ENCODE measurements at regions not wholly inside any gene's neighbourhood (a gene's known extent, or its start where the extent isn't known, plus 50 kb on each side); places are given as distances from the start of the nearest gene placed in this dataset.
"Not testable (repeated sequence)": the region's sequence is repeated elsewhere in the genome, so short reads cannot be mapped to it uniquely, and the experiment has no call there.

GRCh38 chr13:71382285-71382684 is 484.7 kb downstream of the DACH1 start:
- no peak for DNase-seq

GRCh38 chr13:71380191-71380590 is 486.8 kb downstream of the DACH1 start:
- no peak for DNase-seq

- DNase-seq = peak; percentile 11
These were observed 487.8 kb downstream of the DACH1 start for GRCh38 chr13:71378961-71379905.

GRCh38 chr13:71374471-71375049 is 492.4 kb downstream of the DACH1 start:
- DNase-seq = no peak

DNA sequence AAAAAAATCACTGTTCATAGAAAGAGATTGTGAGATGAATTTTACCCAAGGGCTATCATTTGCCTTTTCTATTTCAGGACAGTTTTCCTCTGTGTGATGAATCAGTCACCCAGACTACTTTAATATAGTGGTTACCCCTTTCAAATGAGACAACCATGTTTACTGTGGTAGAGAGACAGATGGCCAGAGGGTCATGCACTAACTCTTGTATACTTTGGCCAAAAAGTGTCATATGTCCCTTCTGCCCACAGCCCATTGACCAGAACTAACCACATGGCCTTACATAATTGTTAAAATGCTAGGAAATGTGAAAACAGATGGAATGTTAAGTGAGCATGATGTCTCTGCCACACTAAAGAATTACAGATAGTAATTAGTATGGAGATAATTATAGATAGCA is 498.7 kb downstream of the DACH1 start:
- DNase-seq = no peak

DNA sequence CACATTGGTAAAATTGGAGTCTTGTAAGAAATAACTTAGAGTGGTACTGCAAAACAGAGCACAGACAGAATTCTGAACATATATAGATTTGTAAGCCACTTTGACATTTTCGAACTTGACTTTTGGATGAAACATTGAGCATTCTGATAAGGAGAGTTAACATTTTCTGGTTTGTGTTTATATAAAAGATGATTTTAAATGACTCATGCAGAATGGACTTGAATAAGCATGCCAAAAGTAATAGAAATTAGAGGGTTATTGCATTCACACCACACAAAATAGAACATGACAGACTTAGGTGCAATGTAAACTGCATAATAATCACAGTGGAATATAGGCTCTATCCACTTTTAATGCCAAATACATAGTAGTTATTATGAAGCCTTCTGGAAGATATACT is 507.0 kb downstream of the DACH1 start:
- DNase-seq = no peak

DNA sequence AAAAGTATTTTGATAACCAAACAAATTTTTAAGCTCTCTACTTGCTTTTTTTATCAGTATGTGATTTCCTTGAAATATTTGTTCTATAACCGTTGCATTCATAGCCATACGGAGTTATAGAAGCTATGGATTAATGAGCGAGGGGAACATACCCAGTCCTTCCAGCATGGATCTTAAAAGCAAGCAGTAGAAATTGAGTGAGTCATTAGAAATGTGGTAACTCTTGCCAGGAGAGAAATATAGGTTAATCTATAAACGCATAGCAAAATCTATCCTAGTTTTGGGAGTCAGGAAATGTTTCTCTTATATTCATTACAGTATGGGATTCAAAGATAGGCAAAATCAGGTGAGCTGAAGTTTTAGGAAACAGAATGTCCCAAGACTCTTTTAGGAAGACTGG is 507.4 kb downstream of the DACH1 start:
- no peak for DNase-seq

DNA sequence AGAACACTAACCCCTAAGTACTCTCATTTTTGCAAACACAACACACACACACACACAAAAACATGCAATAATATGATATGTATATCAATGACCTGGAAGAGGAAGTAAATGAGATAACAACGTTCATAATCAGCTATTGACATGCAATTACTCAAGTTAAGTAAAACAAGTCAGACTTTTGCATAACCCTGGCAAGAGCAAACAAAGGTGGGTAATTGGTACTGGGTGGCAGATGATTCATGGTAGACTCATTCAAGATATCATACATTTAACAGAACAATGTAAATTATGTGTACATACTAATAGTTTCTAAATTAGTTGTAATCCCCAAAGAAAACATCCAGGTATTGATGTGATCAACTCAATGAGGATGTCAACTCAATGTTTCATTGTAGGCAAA is 508.8 kb downstream of the DACH1 start:
- no peak for DNase-seq

DNA sequence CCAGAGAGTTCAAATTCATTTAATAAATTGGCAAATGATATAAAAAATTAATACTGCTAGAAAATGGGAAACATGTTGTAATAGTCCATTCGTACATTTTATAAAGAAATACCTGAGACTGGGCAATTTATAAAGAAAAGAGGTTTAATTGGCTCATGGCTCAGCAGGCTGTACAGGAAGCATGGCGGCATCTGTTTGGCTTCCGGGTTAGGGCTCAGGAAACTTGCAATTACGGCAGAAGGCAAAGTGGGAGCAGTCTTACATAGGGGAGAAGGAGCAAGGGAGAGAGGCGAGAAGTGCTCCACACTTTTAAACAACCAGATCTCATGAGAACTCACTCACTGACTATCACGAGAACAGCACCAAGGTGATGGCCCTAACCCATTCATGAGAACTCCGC is 512.0 kb downstream of the DACH1 start:
- DNase-seq = no peak

DNA sequence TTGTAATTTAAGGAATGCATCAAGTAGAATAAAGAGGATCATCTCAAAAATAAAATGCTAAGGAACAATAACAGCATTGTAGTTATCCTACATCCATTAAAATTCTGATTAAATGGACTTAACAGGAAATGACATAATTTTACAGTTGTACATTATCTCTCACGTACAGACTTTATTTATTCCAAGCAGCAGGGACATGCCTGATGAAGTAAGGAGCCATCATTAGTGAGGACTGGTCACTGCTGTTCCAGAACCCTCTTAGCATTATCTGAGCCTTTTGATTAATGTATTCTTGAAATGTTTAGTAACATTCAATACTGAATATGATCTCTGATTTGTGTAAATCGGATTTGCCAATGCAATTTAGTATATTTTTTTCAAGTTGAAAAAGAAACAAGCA is 516.1 kb downstream of the DACH1 start:
- DNase-seq = no peak

GRCh38 chr13:71345856-71346255 is 521.1 kb downstream of the DACH1 start:
- DNase-seq = not testable (repeated sequence)

DNA sequence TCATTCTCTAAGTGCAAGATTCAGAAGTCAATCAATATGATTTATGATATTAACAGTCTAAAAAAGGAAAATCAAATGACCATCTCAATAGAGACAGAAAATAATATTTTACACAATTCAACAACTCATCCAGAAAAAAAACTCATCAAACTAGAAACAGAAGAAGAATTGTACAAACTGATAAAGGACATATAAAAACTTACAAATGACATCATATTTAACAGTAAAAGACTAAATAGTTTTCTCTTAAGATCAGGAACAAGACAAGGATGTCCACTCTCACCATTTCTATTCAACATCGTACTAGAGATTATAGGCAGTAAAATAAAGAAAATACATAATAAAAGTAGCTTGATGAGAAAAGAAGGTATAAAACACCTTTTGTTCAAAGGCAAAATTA is 527.3 kb downstream of the DACH1 start:
- DNase-seq = no peak

DNA sequence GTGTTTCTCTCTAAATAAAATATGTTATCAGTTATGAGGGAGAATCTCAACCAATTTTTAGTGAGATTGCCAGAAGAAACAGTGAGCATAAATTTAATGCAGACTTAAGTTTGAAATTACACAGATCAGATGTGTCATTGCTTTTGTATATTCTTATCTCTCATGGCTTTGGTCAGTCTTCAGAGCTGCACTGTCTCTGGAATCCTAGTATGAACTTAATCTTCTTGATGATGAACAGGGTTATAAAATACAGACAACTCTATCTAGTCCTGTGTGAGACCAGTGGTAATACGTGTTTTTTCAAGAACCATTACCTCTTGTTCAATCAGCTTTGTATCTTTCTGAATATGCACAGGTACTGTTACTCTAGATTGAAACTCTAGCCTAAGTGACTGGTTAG is 528.0 kb downstream of the DACH1 start:
- DNase-seq = no peak

DNA sequence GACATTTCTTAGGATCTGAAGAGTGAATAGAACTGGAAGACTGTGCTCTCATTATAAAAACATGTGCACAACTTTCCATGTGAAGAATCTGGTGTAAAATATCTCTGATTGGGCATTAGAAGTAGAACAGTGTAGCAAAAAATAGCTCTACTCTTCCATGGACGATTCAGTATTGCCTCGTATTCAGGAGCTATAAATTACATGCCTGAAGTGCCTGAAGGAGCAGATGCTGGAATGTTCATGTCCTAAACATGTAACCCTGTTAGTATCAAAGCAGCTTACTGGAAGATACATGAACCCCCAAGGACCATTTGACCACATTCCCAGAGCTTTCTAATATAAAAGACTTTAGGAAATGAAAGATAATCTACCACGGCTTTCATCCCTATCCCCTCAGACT is 528.9 kb downstream of the DACH1 start:
- no peak for DNase-seq

DNA sequence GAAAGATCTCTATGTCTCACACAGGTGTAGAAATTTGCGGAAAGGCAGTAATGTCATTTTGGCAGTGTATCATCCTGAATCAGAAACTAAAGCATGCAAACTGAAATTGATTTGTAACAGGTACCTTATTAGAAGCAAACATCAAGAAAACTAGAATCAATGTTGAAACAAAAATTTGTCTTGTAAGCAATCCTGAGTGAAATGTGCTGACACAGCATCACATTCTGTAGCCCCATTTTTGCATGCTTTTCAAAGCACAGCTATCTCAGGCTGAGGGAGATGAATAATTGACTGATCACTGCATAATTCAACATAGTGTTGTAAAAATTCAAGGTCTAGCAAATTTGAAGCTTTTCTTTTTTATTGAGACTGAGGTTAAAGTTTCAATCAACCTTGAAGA is 539.7 kb downstream of the DACH1 start:
- peak; percentile 49 for DNase-seq

DNA sequence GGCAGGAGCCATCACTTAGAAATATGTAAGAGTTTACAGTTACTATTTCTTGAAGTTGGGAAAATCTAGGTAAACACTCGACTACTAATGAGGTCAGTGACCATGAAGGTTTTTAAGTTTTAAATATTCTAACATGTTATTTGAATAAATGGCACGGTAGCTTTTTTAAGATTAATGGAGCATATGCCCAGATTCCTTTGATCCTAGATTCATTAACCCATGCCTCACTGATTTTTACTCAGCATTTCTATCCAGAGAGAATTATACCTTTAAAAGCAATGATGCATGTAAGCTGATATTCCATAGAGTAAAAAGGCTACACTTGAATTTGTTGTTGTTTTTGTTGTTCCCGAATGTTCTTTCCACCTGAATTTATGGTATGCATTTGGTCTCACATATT is 541.4 kb downstream of the DACH1 start:
- peak; percentile 42 for DNase-seq

DNA sequence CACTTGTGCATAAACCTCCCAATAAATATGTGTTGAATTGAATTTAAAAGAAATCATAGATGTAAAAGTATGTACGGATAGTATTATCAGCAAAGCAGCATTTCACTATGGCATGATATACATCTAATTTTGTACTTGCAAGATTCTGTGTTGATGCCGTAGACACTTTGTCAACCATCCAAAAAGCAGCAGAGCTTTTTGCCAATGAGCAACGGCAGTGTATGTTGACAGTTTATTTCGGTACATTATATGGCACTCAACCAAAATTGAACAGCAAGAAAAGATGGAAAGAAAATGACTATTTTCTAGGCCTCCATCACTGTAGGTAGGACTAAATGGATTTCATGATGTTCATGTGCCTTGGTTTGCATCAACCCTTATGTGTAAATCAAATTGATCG is 543.7 kb downstream of the DACH1 start:
- DNase-seq = no peak

DNA sequence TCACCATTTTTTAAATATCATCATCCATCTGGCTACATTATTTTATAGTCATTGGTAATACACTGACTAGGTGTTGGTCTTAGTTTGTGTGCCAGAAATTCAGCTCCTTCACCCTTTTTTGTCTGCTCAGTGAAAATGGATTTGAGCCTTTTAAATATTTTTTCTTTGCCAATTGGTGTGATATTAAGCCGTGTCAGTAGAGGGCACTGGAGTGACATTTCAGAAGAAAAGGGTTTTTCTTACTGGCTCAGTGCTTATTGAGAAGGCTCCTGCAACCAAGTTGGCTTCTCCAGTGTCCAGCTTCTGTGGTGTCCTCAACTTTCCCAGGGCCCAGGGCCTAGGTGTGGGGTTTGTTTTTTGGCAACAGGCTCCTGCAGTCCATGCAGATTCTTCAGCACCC is 546.6 kb downstream of the DACH1 start:
- no peak for DNase-seq

DNA sequence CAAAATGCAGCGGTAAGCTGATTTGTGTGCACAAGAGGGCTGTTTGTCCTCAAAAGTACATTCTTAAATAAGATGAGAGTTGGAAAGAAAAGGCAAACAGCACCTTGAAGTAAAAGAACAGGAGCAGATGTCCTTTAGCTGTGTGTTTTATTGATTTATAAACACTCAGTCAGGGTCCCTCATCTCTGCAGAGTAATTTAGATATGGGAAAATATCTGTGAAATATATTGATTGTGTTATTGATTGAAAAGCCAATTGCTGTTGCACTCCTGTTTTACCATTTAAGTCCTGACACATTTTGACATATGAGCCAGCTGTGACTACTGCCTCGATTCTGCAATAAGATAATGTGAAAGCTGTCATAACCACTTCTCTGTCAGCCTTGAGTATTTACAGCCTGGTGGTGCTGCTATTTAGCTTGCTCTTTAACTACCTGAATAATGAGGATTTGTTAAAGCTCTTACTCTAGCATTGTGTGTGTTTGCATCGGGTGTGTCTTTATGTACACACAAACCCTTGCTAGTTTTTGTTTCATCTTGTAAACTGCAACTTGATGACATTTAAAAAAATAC is 550.1 kb downstream of the DACH1 start:
- peak; percentile 45 for DNase-seq

- DNase-seq = no peak
These were observed 554.1 kb downstream of the DACH1 start for GRCh38 chr13:71312923-71313322.

- no peak for DNase-seq
These were observed 557.1 kb downstream of the DACH1 start for GRCh38 chr13:71309905-71310304.

DNA sequence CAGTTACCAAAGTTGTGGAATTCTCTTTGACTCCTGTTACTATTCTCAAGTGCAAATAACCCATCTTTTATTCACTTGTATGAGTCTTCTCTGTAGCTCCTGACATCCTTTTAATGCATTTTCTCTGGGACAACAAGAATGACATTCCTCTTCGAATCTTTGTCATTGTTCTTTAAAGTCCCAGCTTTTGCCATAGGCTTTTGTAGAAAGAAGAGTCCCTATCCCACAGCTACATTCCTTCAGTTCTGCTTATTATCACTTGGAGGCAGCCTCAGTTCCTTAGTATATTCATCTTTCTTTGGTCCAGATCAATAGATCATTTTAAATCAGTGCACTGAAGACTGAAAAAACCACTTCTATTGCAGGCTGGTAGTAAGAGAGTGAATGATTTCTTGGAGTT is 560.2 kb downstream of the DACH1 start:
- DNase-seq = no peak

DNA sequence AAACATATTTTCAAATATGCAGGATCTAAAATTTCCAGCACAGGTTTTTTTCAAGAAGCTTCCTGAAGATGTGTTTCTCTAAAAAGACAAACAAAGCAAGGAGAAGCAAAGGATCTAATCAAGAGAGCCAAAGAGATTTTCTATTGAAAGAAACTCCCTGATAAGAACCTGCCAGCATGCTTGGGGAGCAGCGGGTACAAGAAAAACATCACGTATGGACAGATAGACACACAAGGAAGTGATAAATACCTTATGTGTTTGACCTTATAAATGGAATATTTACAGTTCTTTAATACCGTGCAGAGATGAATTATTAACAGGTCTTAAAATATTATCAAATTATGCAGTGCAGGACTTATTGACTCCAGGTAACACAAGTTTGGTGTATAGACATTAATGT is 562.1 kb downstream of the DACH1 start:
- DNase-seq = no peak

DNA sequence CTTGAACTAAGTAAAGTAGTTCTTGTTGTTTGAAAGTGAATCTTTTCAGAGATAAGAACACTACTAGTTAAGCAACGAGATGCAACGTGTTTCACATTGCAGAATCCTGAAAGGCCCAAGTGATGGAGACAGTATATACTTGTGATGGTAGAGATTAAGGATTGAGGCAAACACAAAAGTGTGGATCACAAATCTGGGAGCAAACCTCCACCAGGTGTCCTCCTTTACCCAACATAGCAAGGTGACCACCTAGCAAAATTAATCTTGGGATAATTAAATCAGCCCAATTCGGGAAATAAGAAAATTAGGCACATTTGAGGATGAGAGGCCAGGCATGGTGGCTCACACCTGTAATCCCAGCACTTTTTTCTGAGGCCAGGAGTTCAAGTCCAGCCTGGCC is 563.9 kb downstream of the DACH1 start:
- no peak for DNase-seq
